HEK293T (cell line): ENCODE measurements at regions not wholly inside any gene's neighbourhood (a gene's known extent, or its start where the extent isn't known, plus 50 kb on each side); places are given as distances from the start of the nearest gene placed in this dataset.

Experiments used
- CTCF ChIA-PET: fragments of 350-600 bp; formaldehyde crosslinking; extraction: SDS; loops from one replicate; lab custom pipeline; 2021; ENCODE audit warnings: antibody characterized with exemption, inconsistent platforms; lab: Yijun Ruan, JAX
- POLR2A ChIA-PET: fragments of 350-600 bp; formaldehyde crosslinking; extraction: SDS; loops from one replicate; lab custom pipeline; 2020; ENCODE audit warnings: antibody characterized with exemption, inconsistent platforms; lab: Yijun Ruan, JAX
- DNase-seq: peaks from one replicate; pipeline ENCODE4 v3.0.0; 2012; ENCODE audit warnings: mixed read lengths; ENCODE audit errors: extremely low spot score
- ARNT ChIP-seq: fragments of 450-650 bp; IDR thresholded peaks from 2 replicates; pipeline ENCODE4 v1.6.1; 2017; ENCODE audit warnings: mild to moderate bottlenecking
- BHLHE40 ChIP-seq: fragments of 450-650 bp; IDR thresholded peaks from 2 replicates; pipeline ENCODE4 v1.6.1; 2016; ENCODE audit warnings: mild to moderate bottlenecking, moderate library complexity, borderline replicate concordance
- CTBP1 ChIP-seq: fragments of 450-650 bp; IDR thresholded peaks from 2 replicates; pipeline ENCODE4 v1.6.1; 2016; ENCODE audit warnings: borderline replicate concordance
- ELF4 ChIP-seq: fragments of 450-650 bp; IDR thresholded peaks from 2 replicates; pipeline ENCODE4 v1.6.1; 2017; ENCODE audit warnings: antibody characterized with exemption
- FOXA1 ChIP-seq: fragments of 450-650 bp; IDR thresholded peaks from 2 replicates; pipeline ENCODE4 v1.6.1; 2016; ENCODE audit warnings: mild to moderate bottlenecking
- FOXK2 ChIP-seq: fragments of 450-650 bp; IDR thresholded peaks from 2 replicates; pipeline ENCODE4 v1.6.1; 2016; ENCODE audit warnings: mild to moderate bottlenecking
- FOXM1 ChIP-seq: fragments of 450-650 bp; IDR thresholded peaks from 2 replicates; pipeline ENCODE4 v1.6.1; 2017; ENCODE audit warnings: mild to moderate bottlenecking, borderline replicate concordance
- HDGF ChIP-seq: fragments of 450-650 bp; IDR thresholded peaks from 2 replicates; pipeline ENCODE4 v1.6.1; 2017; ENCODE audit warnings: antibody characterized with exemption, borderline replicate concordance
- L3MBTL2 ChIP-seq: fragments of 450-650 bp; conservative IDR thresholded peaks from 2 replicates; pipeline ENCODE4 v1.6.1; 2016; ENCODE audit warnings: mild to moderate bottlenecking
- LEF1 ChIP-seq: fragments of 450-650 bp; IDR thresholded peaks from 2 replicates; pipeline ENCODE4 v1.6.1; 2017; ENCODE audit warnings: mild to moderate bottlenecking, borderline replicate concordance
- NFRKB ChIP-seq: fragments of 450-650 bp; IDR thresholded peaks from 2 replicates; pipeline ENCODE4 v1.6.1; 2016; ENCODE audit warnings: mild to moderate bottlenecking, moderate library complexity
- SP1 ChIP-seq: fragments of 450-650 bp; IDR thresholded peaks from 2 replicates; pipeline ENCODE4 v1.6.1; 2017
- SUZ12 ChIP-seq: fragments of 450-650 bp; IDR thresholded peaks from 2 replicates; pipeline ENCODE4 v1.6.1; 2016; ENCODE audit warnings: mild to moderate bottlenecking
- TARDBP ChIP-seq: fragments of 450-650 bp; IDR thresholded peaks from 2 replicates; pipeline ENCODE4 v1.6.1; 2016
- ZNF384 ChIP-seq: fragments of 450-650 bp; IDR thresholded peaks from 2 replicates; pipeline ENCODE4 v1.6.1; 2016
- TF ChIP-seq, protein P1 (sequence below): fragments of 450-650 bp; IDR thresholded peaks from 2 replicates; pipeline ENCODE4 v1.6.1; 2016

DNA sequence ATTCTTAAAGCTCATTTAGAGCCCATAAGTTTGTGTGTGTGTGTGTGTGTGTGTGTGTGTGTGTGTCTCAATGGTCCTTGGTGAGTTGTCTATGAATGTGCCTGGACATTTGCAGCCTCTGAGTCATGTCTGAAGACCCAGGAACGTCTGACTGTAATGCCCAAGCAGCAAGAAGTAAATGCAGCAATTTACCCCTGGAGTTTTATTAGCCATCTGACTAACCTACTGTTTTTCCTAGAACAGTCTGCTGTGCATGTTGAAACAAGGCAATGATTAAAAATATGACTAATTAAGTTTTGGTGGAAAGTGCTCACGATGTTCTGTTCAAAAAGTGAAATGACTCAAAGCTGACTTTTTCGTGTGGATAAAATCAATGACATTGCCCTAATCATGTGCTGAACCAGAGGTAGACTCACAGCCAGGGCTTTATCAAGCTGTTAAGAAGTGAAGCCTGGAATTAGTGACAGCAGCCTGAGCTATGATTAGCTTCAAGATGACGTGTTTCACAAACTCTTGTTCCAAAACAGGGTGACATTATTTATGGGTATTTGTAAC is 201.6 kb downstream of the CPE start:
- ChIA-PET CTCF (interaction anchor here (0.8 kb wide), 1 partner anchor 384 kb away, joined by 3 read pairs; no protein-coding TSS in a partner anchor), POLR2A (interaction anchor here (1.2 kb wide), 1 partner anchor 468 kb away, joined by 4 read pairs; the partner anchor contains the start of gene TMEM192)
- DNase-seq = peak; percentile 59
- TF ChIP-seq, protein P1, sequence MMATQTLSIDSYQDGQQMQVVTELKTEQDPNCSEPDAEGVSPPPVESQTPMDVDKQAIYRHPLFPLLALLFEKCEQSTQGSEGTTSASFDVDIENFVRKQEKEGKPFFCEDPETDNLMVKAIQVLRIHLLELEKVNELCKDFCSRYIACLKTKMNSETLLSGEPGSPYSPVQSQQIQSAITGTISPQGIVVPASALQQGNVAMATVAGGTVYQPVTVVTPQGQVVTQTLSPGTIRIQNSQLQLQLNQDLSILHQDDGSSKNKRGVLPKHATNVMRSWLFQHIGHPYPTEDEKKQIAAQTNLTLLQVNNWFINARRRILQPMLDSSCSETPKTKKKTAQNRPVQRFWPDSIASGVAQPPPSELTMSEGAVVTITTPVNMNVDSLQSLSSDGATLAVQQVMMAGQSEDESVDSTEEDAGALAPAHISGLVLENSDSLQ = peak; percentile 93
- TF ChIP-seq CTBP1 = peak; percentile 64; the same call in 1 of the 2 replicates
- TF ChIP-seq ELF4 = no peak

DNA sequence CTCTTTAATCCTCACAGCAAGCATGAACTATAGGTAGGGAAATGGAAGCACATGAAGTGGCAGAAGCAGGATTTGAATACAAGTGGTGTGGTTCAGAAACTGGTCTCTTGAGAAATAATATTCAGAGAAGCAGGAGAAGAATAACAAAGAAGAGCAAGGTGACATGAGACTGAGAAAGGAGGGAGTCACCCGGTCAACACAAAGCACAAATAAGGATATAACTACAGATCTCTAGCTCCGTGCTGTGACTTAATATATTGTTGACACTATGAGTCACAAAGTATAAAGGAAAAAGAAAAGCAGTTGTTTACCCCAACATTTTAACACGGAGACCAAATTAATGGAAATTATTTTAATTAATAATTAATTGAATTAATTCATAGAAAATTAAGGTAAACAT is 204.5 kb downstream of the CPE start:
- DNase-seq = no peak
- ChIA-PET POLR2A (no interaction called here), CTCF (no interaction called here)
- TF ChIP-seq, protein P1 = no peak
- TF ChIP-seq ARNT = no peak
- TF ChIP-seq TARDBP = no peak
- TF ChIP-seq ELF4 = no peak
- TF ChIP-seq SUZ12 = no peak
- no peak for TF ChIP-seq HDGF
- no peak for TF ChIP-seq FOXA1
- no peak for TF ChIP-seq LEF1
- no peak for TF ChIP-seq L3MBTL2
- no peak for TF ChIP-seq FOXK2
- no peak for TF ChIP-seq SP1
- no peak for TF ChIP-seq ZNF384
- TF ChIP-seq CTBP1 = no peak

DNA sequence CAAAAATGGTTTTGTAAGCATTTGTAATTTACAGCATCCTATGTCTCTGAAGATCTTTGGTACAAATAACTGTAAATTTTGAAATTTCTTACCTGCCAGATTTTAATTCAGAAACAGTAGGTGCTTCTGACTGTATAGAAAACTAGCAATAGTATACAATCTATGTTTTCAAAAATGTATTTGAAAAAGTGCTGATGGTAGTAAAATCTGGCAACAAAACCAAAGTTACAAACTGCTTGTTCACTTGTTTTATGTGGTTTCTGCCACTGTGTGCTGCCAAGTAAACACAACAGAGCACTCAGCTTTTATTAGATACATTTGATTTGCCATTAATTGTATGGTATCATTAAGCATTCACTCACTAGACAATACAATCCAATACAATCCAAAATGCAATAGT is 206.1 kb downstream of the CPE start:
- ChIA-PET CTCF (interaction anchor here (0.6 kb wide), 1 partner anchor 392 kb away, joined by 3 read pairs; no protein-coding TSS in a partner anchor), POLR2A (interaction anchor here (0.6 kb wide), 1 partner anchor 287 kb away, joined by 3 read pairs; no protein-coding TSS in a partner anchor)
- no peak for DNase-seq
- TF ChIP-seq BHLHE40 (no peak), ELF4 (no peak), NFRKB (no peak)
- TF ChIP-seq, protein P1 = no peak

DNA sequence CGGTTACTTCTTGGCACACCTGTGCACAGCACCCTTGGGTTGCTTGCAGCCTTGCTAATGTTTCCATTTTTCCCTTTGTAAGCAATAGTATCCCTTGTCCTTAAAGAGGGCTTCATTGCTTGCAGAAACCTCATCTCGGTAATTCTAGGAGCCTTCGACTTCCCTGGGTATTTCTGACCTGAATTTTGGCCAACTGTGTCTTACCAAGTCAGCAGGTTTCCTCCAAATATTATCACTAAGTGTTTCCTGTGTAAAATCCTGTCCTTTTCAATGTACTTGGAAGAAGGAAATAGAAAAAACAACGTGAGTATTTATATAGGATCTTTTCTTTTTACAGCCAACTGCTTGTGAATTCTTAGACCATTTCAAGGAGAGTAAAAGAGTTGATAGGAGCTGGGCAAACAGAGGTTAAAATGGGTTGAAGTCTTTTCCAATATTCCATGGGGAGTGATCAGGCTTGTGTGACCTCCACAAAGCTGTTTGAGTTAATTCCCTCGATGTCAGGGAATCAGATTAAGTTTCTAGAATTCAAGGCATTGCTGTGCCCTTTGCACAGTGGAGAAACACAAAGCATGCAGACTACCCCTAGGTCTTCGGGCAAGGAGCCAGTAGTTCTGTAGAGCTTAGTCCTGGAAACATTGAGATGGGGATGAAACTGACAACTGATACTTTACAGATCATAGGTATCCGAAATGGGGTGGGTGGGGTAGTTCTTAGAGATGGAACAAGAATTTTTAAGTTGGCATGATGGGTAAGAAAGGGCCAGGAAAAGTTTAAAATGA is 209.9 kb downstream of the CPE start:
- no peak for TF ChIP-seq ZNF384
- no peak for TF ChIP-seq SUZ12
- no peak for TF ChIP-seq FOXA1
- TF ChIP-seq CTBP1 = no peak
- no peak for TF ChIP-seq NFRKB
- TF ChIP-seq LEF1 = no peak
- TF ChIP-seq FOXM1 = no peak
- no peak for TF ChIP-seq BHLHE40
- no peak for TF ChIP-seq SP1
- no peak for TF ChIP-seq L3MBTL2
- TF ChIP-seq TARDBP = no peak
- TF ChIP-seq ARNT = no peak
- no peak for TF ChIP-seq HDGF
- TF ChIP-seq ELF4 = no peak
- TF ChIP-seq FOXK2 = no peak
- TF ChIP-seq, protein P1 = no peak
- no peak for DNase-seq
- ChIA-PET CTCF (no interaction called here), POLR2A (no interaction called here)

DNA sequence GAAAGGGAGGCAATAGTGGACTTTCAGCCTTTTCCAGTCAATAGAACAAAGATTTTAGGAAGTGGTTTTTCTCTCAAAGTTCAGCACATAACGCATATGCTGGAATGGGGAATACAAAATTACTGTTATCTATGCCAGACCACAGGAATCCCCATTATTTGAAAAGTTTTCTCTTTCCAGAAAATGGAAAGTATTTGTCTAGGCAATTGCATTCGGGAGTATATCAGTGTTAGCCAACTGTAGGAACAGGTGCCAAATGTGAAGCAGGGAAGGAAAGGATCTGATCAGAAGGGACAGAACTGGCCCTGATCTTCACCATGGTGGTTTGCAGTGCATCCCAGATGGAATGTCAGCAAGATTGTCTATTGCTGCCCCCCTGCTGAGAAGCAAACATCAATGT is 213.6 kb downstream of the CPE start:
- ChIA-PET CTCF (no interaction called here), POLR2A (no interaction called here)
- TF ChIP-seq FOXA1 (no peak), SP1 (no peak), ELF4 (no peak), LEF1 (no peak), L3MBTL2 (no peak), HDGF (no peak), FOXK2 (no peak), FOXM1 (no peak), ZNF384 (no peak), TARDBP (no peak), ARNT (no peak), BHLHE40 (no peak), CTBP1 (no peak), SUZ12 (no peak), NFRKB (no peak)
- TF ChIP-seq, protein P1 = no peak
- DNase-seq = no peak
